SU-DHL-6 (cell line): ENCODE measurements at regions not wholly inside any gene's neighbourhood (a gene's known extent, or its start where the extent isn't known, plus 50 kb on each side); places are given as distances from the start of the nearest gene placed in this dataset.

ENCODE experiments used
- CTCF ChIP-seq: fragments of 200-600 bp; sonication (generic); IDR thresholded peaks from one replicate; pipeline ENCODE4 v1.5.1; 2017; ENCODE audit warnings: antibody characterized with exemption, mild to moderate bottlenecking, low read length, moderate library complexity; ENCODE audit not compliant: insufficient read depth, poor library complexity, severe bottlenecking
- EZH2phosphoT487 ChIP-seq: fragments of 200-600 bp; sonication (generic), shearing (Covaris generic); conservative IDR thresholded peaks from 2 replicates; pipeline ENCODE4 v1.6.1; 2018; ENCODE audit warnings: mild to moderate bottlenecking, antibody characterized with exemption, low read length, moderate library complexity, mixed read lengths

- TF ChIP-seq CTCF (no peak), EZH2phosphoT487 (no peak)
Measured at GRCh38 chr13:59513686-59514085, 650.0 kb downstream of the DIAPH3 start.
